ENCODE measurements at regions not wholly inside any gene's neighbourhood (a gene's known extent, or its start where the extent isn't known, plus 50 kb on each side); places are given as distances from the start of the nearest gene placed in this dataset.

DNA sequence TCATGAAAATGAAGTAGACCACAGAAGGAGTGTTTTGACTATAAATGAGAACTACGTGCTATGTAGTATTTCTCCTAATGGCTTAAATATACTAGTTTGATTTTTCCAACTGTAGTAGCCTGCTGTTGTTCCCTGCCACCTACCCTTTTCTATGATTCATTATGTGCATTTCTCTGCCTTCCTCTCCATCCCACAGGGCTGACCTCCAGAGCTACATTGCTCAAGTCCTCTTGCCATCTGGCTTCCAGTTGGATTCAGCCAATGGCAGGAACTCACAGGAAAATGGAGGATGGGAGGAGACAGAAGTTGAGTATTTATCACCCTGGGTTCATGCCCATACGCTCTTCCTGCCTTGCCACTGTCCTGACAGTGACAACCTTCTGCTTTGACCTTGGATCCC, 515.3 kb downstream of the SOX5 start:
- Histone ChIP-seq H3K4me3 (ENCODE audit: low read length in 2 of 2) (no peak overlapping the region), H3K9me3 (ENCODE audit: control insufficient read depth in 2 of 2, insufficient read depth in 1 of 2, low read length in 1 of 2) (no peaks in the 10 kb centered on the region), H3K36me3 (ENCODE audit: control insufficient read depth in 2 of 2, insufficient read depth in 2 of 2, low read length in 1 of 2) (no peaks in the 10 kb centered on the region), H3K4me1 (ENCODE audit: control insufficient read depth in 2 of 2, insufficient read depth in 2 of 2, low read length in 2 of 2) (no peaks in the 10 kb centered on the region), H3K27me3 (ENCODE audit: control insufficient read depth in 2 of 2, insufficient read depth in 1 of 2, low read length in 1 of 2) (no peaks in the 10 kb centered on the region), H3K27ac (ENCODE audit: low read depth in 1 of 2, low read length in 1 of 2) (no peak overlapping the region)
- DNase-seq (ENCODE audit: low read depth in 6 of 9, low spot score in 9 of 9): no peak
- WGBS: 92% methylated on average over 2 of the region's 2 CpGs

DNA sequence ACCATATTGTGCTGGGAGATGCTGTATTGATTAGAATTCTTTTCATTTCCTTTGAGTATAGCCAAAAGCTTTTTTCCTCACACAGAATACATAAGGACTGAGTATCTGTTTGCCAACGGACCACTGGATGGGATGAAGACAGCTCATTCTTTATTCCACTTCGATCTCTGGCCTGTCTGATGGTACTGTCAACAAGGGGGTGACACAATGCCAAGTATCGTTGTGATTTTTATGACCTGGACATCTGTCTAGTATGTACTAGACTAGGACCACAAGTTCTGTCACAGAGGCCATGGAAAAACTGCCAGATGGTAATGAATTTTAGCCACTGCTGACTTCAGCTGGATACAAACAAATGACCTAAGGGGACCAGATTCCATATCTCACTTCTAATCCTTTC, 502.7 kb downstream of the SOX5 start:
- H3K9me3 ChIP-seq (ENCODE audit: control insufficient read depth in 2 of 2, insufficient read depth in 1 of 2, low read length in 1 of 2): no peaks in the 10 kb centered on the region
- H3K27me3 ChIP-seq (ENCODE audit: control insufficient read depth in 2 of 2, insufficient read depth in 1 of 2, low read length in 1 of 2): no peaks in the 10 kb centered on the region
- WGBS: 82% methylated on average over 3 of the region's 3 CpGs
- H3K27ac ChIP-seq (ENCODE audit: low read depth in 1 of 2, low read length in 1 of 2): no peak overlapping the region
- no peak for DNase-seq (ENCODE audit: low read depth in 6 of 9, low spot score in 9 of 9)
- no peaks in the 10 kb centered on the region for H3K4me1 ChIP-seq (ENCODE audit: control insufficient read depth in 2 of 2, insufficient read depth in 2 of 2, low read length in 2 of 2)
- H3K36me3 ChIP-seq (ENCODE audit: control insufficient read depth in 2 of 2, insufficient read depth in 2 of 2, low read length in 1 of 2): no peaks in the 10 kb centered on the region
- H3K4me3 ChIP-seq (ENCODE audit: low read length in 2 of 2): no peak overlapping the region

DNA sequence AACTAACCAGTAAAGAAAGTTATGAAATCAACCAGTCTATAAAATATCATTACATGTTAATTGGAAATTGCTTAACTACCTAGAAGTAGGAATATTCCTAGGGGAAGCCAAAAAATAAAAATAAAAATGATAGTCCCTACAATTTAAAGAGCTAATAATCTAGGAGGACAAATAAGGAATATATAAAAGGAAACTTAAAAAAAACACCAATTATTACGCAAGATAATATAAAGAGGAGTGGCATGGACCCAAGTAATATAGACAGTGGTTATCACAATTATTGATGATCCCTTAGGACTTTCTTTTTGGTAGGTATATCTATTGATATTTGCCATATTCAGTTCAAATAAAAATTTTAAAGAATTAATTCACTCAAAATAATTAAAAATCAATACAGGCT, 498.7 kb downstream of the SOX5 start:
- H3K4me1 ChIP-seq (ENCODE audit: control insufficient read depth in 2 of 2, insufficient read depth in 2 of 2, low read length in 2 of 2): no peaks in the 10 kb centered on the region
- H3K36me3 ChIP-seq (ENCODE audit: control insufficient read depth in 2 of 2, insufficient read depth in 2 of 2, low read length in 1 of 2): no peaks in the 10 kb centered on the region
- H3K27me3 ChIP-seq (ENCODE audit: control insufficient read depth in 2 of 2, insufficient read depth in 1 of 2, low read length in 1 of 2): no peaks in the 10 kb centered on the region
- no peak overlapping the region for H3K4me3 ChIP-seq (ENCODE audit: low read length in 2 of 2)
- no peak overlapping the region for H3K27ac ChIP-seq (ENCODE audit: low read depth in 1 of 2, low read length in 1 of 2)
- 99% methylated on average over 1 of the region's 1 CpG for WGBS
- no peaks in the 10 kb centered on the region for H3K9me3 ChIP-seq (ENCODE audit: control insufficient read depth in 2 of 2, insufficient read depth in 1 of 2, low read length in 1 of 2)
- DNase-seq (ENCODE audit: low read depth in 6 of 9, low spot score in 9 of 9): no peak

DNA sequence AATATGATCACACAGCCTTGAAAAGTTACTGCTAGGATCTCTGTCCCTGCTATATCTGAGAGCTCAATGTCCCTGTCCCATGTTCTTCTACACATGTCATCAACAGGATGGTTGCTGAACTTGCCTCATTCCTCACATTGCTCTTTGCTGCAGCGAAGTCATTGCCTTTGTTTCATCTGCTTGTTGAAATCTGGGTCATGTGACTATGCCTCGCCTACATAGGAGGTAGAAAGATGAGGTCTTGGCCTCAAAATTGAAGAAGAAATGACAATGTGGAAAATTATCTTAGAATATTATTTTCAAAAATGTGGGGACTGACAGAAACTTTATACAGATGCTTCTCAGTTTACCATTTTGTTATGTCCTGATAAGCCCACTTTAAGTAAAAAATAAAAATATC, 494.2 kb downstream of the SOX5 start:
- Histone ChIP-seq H3K4me3 (ENCODE audit: low read length in 2 of 2) (no peak overlapping the region), H3K9me3 (ENCODE audit: control insufficient read depth in 2 of 2, insufficient read depth in 1 of 2, low read length in 1 of 2) (no peaks in the 10 kb centered on the region), H3K27me3 (ENCODE audit: control insufficient read depth in 2 of 2, insufficient read depth in 1 of 2, low read length in 1 of 2) (no peaks in the 10 kb centered on the region), H3K36me3 (ENCODE audit: control insufficient read depth in 2 of 2, insufficient read depth in 2 of 2, low read length in 1 of 2) (no peaks in the 10 kb centered on the region), H3K27ac (ENCODE audit: low read depth in 1 of 2, low read length in 1 of 2) (no peak overlapping the region), H3K4me1 (ENCODE audit: control insufficient read depth in 2 of 2, insufficient read depth in 2 of 2, low read length in 2 of 2) (no peaks in the 10 kb centered on the region)
- WGBS: 84% methylated on average over 2 of the region's 2 CpGs
- DNase-seq (ENCODE audit: low read depth in 6 of 9, low spot score in 9 of 9): no peak

DNA sequence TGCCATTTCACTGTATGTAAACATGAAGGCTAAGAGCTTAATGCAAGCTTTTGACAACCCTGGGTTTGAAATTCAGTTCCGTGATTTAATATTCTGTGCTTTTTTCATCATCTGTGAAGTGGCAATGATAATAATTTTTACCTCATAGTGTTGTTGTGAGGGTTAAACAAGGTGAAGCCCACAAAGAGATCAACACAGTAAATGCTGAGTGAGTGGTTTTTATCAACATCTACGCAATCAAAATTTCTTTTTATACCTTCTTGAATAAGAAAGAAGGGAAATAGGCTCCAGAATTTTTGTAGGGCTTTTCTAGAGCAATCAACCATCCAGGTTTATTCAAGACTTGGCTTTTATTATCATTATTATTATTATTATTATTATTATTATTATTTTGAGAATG, 490.8 kb downstream of the SOX5 start:
- H3K4me1 ChIP-seq (ENCODE audit: control insufficient read depth in 2 of 2, insufficient read depth in 2 of 2, low read length in 2 of 2): no peaks in the 10 kb centered on the region
- no peak overlapping the region for H3K4me3 ChIP-seq (ENCODE audit: low read length in 2 of 2)
- DNase-seq (ENCODE audit: low read depth in 6 of 9, low spot score in 9 of 9): no peak
- no peak overlapping the region for H3K27ac ChIP-seq (ENCODE audit: low read depth in 1 of 2, low read length in 1 of 2)
- H3K36me3 ChIP-seq (ENCODE audit: control insufficient read depth in 2 of 2, insufficient read depth in 2 of 2, low read length in 1 of 2): no peaks in the 10 kb centered on the region
- 95% methylated on average over 2 of the region's 2 CpGs for WGBS
- no peaks in the 10 kb centered on the region for H3K27me3 ChIP-seq (ENCODE audit: control insufficient read depth in 2 of 2, insufficient read depth in 1 of 2, low read length in 1 of 2)
- no peaks in the 10 kb centered on the region for H3K9me3 ChIP-seq (ENCODE audit: control insufficient read depth in 2 of 2, insufficient read depth in 1 of 2, low read length in 1 of 2)

DNA sequence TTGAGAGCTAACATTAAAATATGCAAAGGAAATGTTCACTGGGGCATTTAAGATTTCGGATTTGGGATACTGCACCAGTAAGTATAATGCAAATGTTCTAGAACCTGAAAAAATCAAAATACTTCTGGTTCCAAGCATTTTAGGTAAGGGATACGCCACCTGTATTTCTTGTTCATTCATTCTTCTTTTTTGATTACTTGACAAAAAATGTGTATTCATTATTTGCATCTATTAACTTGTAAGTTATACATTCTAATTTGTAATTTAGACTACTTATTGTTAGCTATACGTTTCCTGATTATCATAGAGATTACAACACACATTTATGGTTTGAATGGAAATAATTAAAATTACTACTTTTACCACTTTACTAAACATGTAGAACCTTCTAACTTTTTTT, 486.9 kb downstream of the SOX5 start:
- no peak for DNase-seq (ENCODE audit: low read depth in 6 of 9, low spot score in 9 of 9)
- Histone ChIP-seq H3K36me3 (ENCODE audit: control insufficient read depth in 2 of 2, insufficient read depth in 2 of 2, low read length in 1 of 2) (no peaks in the 10 kb centered on the region), H3K27me3 (ENCODE audit: control insufficient read depth in 2 of 2, insufficient read depth in 1 of 2, low read length in 1 of 2) (no peaks in the 10 kb centered on the region), H3K4me1 (ENCODE audit: control insufficient read depth in 2 of 2, insufficient read depth in 2 of 2, low read length in 2 of 2) (no peaks in the 10 kb centered on the region), H3K27ac (ENCODE audit: low read depth in 1 of 2, low read length in 1 of 2) (no peak overlapping the region), H3K4me3 (ENCODE audit: low read length in 2 of 2) (no peak overlapping the region), H3K9me3 (ENCODE audit: control insufficient read depth in 2 of 2, insufficient read depth in 1 of 2, low read length in 1 of 2) (peaks cover 0 to 12% of the 10 kb centered on the region in 2 donors)
- 87% methylated on average over 3 of the region's 3 CpGs for WGBS

DNA sequence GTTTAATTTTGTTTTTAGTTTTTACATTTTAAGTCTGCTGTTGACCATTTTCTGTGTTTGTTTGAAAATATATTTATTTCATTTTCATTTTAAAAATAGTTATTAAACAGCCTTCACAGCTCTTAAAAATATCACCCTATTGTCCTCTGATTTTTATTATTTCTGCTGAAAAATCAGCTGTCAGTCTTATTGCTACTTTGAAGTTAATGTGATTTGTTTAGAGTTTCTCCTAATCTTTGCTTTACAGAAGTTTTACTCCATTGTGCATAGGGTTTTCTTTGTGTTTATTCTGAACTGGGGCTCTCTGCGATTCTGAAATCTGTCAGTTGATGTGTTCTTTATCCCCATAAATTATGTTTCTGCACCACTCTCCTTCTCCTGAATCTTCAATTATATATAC, 486.3 kb downstream of the SOX5 start:
- DNase-seq (ENCODE audit: low read depth in 6 of 9, low spot score in 9 of 9): no peak
- no peaks in the 10 kb centered on the region for H3K4me1 ChIP-seq (ENCODE audit: control insufficient read depth in 2 of 2, insufficient read depth in 2 of 2, low read length in 2 of 2)
- H3K4me3 ChIP-seq (ENCODE audit: low read length in 2 of 2): no peak overlapping the region
- peaks cover 0 to 12% of the 10 kb centered on the region in 2 donors for H3K9me3 ChIP-seq (ENCODE audit: control insufficient read depth in 2 of 2, insufficient read depth in 1 of 2, low read length in 1 of 2)
- no peak overlapping the region for H3K27ac ChIP-seq (ENCODE audit: low read depth in 1 of 2, low read length in 1 of 2)
- H3K27me3 ChIP-seq (ENCODE audit: control insufficient read depth in 2 of 2, insufficient read depth in 1 of 2, low read length in 1 of 2): no peaks in the 10 kb centered on the region
- H3K36me3 ChIP-seq (ENCODE audit: control insufficient read depth in 2 of 2, insufficient read depth in 2 of 2, low read length in 1 of 2): no peaks in the 10 kb centered on the region
- WGBS: 100% methylated on average over 1 of the region's 1 CpG

DNA sequence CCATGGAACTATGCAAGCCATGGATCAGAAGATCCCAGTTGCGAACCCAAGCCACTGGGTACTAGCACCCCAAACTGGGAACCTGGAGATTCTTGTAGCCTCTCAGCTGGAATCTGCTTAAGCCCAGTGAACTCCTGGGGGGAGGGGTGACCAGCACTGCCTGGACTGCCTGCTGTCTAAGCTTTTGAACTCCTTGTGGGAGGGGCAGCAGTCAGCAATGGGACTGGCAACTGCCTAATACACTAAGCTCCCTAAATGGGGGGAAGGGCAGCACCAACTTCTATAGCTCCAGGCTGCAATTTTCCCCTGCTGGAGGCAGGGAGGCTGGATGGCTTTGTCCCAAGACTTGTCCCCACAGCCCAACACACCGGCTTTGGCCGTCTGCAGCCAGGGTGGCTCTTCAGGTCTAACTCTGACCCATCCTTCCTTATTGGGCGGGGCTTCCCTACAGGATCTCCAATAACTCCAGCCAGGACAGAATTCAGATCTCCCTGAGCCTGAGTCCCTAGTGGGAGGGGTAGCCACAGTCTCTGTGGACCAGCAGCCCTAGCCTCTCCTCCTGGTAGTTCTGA, 485.1 kb downstream of the SOX5 start:
- H3K27me3 ChIP-seq (ENCODE audit: control insufficient read depth in 2 of 2, insufficient read depth in 1 of 2, low read length in 1 of 2): no peaks in the 10 kb centered on the region
- H3K9me3 ChIP-seq (ENCODE audit: control insufficient read depth in 2 of 2, insufficient read depth in 1 of 2, low read length in 1 of 2): peaks cover 0 to 12% of the 10 kb centered on the region in 2 donors
- H3K27ac ChIP-seq (ENCODE audit: low read depth in 1 of 2, low read length in 1 of 2): no peak overlapping the region
- no peak overlapping the region for H3K4me3 ChIP-seq (ENCODE audit: low read length in 2 of 2)
- no peaks in the 10 kb centered on the region for H3K4me1 ChIP-seq (ENCODE audit: control insufficient read depth in 2 of 2, insufficient read depth in 2 of 2, low read length in 2 of 2)
- 91% methylated on average over 4 of the region's 4 CpGs for WGBS
- H3K36me3 ChIP-seq (ENCODE audit: control insufficient read depth in 2 of 2, insufficient read depth in 2 of 2, low read length in 1 of 2): no peaks in the 10 kb centered on the region
- DNase-seq (ENCODE audit: low read depth in 6 of 9, low spot score in 9 of 9): no peak

DNA sequence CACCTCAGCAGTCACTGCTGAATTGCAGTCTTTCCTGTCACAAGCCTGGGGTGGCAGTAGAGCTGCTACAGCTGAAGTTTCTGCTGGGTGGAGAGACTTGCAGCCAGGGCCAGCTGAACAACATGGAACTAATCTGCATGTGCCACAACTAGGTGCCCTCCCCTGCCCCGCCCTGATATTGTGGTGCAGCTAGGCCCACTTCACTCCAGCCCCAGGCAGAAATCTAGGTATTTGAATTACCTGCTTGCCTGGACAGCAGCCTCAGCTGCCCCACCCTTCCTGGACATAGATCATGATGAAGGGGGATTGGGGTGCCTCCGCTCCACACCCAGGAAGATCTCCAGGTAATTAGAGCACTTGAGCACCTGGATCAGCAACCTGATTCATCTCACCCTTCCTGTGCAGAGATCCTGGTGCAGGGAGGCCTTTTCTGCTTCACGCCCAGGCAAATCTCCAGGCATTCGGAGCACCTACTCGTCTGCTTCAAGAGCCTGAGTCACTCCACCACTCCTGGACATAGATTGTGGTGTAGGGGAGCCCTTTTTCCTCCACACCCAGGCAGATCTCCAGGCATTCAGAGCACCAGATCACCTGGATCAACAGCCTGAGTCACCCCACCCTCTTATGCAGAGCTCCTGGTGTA, 477.0 kb downstream of the SOX5 start:
- peaks cover 2 to 21% of the 10 kb centered on the region in 2 donors for H3K9me3 ChIP-seq (ENCODE audit: control insufficient read depth in 2 of 2, insufficient read depth in 1 of 2, low read length in 1 of 2)
- no peak overlapping the region for H3K27ac ChIP-seq (ENCODE audit: low read depth in 1 of 2, low read length in 1 of 2)
- no peaks in the 10 kb centered on the region for H3K36me3 ChIP-seq (ENCODE audit: control insufficient read depth in 2 of 2, insufficient read depth in 2 of 2, low read length in 1 of 2)
- no peaks in the 10 kb centered on the region for H3K4me1 ChIP-seq (ENCODE audit: control insufficient read depth in 2 of 2, insufficient read depth in 2 of 2, low read length in 2 of 2)
- WGBS: 91% methylated on average over 5 of the region's 5 CpGs
- no peaks in the 10 kb centered on the region for H3K27me3 ChIP-seq (ENCODE audit: control insufficient read depth in 2 of 2, insufficient read depth in 1 of 2, low read length in 1 of 2)
- no peak for DNase-seq (ENCODE audit: low read depth in 6 of 9, low spot score in 9 of 9)
- no peak overlapping the region for H3K4me3 ChIP-seq (ENCODE audit: low read length in 2 of 2)
